HL-60 (cell line): ENCODE measurements at regions not wholly inside any gene's neighbourhood (a gene's known extent, or its start where the extent isn't known, plus 50 kb on each side); places are given as distances from the start of the nearest gene placed in this dataset.

ENCODE experiments used
- POLR2AphosphoS5 ChIP-seq: IDR thresholded peaks from 2 replicates; pipeline ENCODE4 v1.6.1; 2012; ENCODE audit warnings: low read depth
- SPI1 ChIP-seq: IDR thresholded peaks from 2 replicates; pipeline ENCODE4 v1.6.1; 2012; ENCODE audit warnings: low read depth, mild to moderate bottlenecking, borderline replicate concordance
- TF ChIP-seq, protein P1 (sequence below): IDR thresholded peaks from one replicate; pipeline ENCODE4 v1.5.1; 2011; ENCODE audit warnings: low read length, control low read depth, inconsistent platforms; ENCODE audit not compliant: insufficient read depth
- TF ChIP-seq, protein P2 (sequence below): IDR thresholded peaks from 2 replicates; pipeline ENCODE4 v1.6.1; 2012; ENCODE audit warnings: low read depth; ENCODE audit not compliant: insufficient replicate concordance

DNA sequence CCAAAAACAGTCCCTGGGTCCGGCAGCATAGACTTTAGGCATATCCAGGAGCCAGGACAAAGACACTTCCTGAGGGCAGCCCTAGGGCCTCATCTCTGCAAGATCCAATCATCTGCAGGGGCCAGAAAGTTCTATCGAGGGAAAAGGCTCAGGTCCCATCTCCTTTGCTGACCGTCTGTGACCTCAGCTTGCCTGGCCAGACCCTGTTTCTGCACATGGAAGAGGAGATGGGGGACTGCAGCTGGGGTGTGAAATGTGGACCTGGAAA lies 51.0 kb upstream of the FCN1 start:
- TF ChIP-seq, protein P1, sequence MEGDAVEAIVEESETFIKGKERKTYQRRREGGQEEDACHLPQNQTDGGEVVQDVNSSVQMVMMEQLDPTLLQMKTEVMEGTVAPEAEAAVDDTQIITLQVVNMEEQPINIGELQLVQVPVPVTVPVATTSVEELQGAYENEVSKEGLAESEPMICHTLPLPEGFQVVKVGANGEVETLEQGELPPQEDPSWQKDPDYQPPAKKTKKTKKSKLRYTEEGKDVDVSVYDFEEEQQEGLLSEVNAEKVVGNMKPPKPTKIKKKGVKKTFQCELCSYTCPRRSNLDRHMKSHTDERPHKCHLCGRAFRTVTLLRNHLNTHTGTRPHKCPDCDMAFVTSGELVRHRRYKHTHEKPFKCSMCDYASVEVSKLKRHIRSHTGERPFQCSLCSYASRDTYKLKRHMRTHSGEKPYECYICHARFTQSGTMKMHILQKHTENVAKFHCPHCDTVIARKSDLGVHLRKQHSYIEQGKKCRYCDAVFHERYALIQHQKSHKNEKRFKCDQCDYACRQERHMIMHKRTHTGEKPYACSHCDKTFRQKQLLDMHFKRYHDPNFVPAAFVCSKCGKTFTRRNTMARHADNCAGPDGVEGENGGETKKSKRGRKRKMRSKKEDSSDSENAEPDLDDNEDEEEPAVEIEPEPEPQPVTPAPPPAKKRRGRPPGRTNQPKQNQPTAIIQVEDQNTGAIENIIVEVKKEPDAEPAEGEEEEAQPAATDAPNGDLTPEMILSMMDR: no peak
- TF ChIP-seq POLR2AphosphoS5: no peak
- no peak for TF ChIP-seq SPI1
- TF ChIP-seq, protein P2, sequence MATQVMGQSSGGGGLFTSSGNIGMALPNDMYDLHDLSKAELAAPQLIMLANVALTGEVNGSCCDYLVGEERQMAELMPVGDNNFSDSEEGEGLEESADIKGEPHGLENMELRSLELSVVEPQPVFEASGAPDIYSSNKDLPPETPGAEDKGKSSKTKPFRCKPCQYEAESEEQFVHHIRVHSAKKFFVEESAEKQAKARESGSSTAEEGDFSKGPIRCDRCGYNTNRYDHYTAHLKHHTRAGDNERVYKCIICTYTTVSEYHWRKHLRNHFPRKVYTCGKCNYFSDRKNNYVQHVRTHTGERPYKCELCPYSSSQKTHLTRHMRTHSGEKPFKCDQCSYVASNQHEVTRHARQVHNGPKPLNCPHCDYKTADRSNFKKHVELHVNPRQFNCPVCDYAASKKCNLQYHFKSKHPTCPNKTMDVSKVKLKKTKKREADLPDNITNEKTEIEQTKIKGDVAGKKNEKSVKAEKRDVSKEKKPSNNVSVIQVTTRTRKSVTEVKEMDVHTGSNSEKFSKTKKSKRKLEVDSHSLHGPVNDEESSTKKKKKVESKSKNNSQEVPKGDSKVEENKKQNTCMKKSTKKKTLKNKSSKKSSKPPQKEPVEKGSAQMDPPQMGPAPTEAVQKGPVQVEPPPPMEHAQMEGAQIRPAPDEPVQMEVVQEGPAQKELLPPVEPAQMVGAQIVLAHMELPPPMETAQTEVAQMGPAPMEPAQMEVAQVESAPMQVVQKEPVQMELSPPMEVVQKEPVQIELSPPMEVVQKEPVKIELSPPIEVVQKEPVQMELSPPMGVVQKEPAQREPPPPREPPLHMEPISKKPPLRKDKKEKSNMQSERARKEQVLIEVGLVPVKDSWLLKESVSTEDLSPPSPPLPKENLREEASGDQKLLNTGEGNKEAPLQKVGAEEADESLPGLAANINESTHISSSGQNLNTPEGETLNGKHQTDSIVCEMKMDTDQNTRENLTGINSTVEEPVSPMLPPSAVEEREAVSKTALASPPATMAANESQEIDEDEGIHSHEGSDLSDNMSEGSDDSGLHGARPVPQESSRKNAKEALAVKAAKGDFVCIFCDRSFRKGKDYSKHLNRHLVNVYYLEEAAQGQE: no peak
